ENCODE measurements at regions not wholly inside any gene's neighbourhood (a gene's known extent, or its start where the extent isn't known, plus 50 kb on each side); places are given as distances from the start of the nearest gene placed in this dataset.

GRCh38 chr3:80999481-80999880, 762.0 kb downstream of the GBE1 start:
- no peak overlapping the region for H3K27ac ChIP-seq (ENCODE audit: low read depth in 1 of 2, low read length in 2 of 2)
- WGBS, result 84% methylated on average over 1 of the region's 1 CpG
- peaks cover 3 to 38% (median 19%) of the 10 kb centered on the region in 4 donors for H3K4me1 ChIP-seq (ENCODE audit: control insufficient read depth in 4 of 4, insufficient read depth in 4 of 4, low read length in 3 of 4)
- no peaks in the 10 kb centered on the region for H3K27me3 ChIP-seq (ENCODE audit: control insufficient read depth in 4 of 4, insufficient read depth in 4 of 4, low read length in 3 of 4)
- no peaks in the 10 kb centered on the region for H3K36me3 ChIP-seq (ENCODE audit: control insufficient read depth in 4 of 4, insufficient read depth in 3 of 4, low read depth in 1 of 4, low read length in 3 of 4)
- no peaks in the 10 kb centered on the region for H3K9me3 ChIP-seq (ENCODE audit: control insufficient read depth in 4 of 4, low read length in 3 of 4)
- H3K9ac ChIP-seq (ENCODE audit: low read depth in 1 of 2, low read length in 2 of 2), result no peak overlapping the region
- no peak for TF ChIP-seq SP1 (IDR thresholded peaks at IDR 0.05)
- TF ChIP-seq, protein P1, sequence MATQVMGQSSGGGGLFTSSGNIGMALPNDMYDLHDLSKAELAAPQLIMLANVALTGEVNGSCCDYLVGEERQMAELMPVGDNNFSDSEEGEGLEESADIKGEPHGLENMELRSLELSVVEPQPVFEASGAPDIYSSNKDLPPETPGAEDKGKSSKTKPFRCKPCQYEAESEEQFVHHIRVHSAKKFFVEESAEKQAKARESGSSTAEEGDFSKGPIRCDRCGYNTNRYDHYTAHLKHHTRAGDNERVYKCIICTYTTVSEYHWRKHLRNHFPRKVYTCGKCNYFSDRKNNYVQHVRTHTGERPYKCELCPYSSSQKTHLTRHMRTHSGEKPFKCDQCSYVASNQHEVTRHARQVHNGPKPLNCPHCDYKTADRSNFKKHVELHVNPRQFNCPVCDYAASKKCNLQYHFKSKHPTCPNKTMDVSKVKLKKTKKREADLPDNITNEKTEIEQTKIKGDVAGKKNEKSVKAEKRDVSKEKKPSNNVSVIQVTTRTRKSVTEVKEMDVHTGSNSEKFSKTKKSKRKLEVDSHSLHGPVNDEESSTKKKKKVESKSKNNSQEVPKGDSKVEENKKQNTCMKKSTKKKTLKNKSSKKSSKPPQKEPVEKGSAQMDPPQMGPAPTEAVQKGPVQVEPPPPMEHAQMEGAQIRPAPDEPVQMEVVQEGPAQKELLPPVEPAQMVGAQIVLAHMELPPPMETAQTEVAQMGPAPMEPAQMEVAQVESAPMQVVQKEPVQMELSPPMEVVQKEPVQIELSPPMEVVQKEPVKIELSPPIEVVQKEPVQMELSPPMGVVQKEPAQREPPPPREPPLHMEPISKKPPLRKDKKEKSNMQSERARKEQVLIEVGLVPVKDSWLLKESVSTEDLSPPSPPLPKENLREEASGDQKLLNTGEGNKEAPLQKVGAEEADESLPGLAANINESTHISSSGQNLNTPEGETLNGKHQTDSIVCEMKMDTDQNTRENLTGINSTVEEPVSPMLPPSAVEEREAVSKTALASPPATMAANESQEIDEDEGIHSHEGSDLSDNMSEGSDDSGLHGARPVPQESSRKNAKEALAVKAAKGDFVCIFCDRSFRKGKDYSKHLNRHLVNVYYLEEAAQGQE (IDR thresholded peaks at IDR 0.05), result no peak
- no peak for TF ChIP-seq RXRA (IDR thresholded peaks at IDR 0.05)
- TF ChIP-seq RAD21 (IDR thresholded peaks at IDR 0.05), result no peak
- no peak for TF ChIP-seq YY1 (IDR thresholded peaks at IDR 0.05)
- no peak for TF ChIP-seq EGR1 (IDR thresholded peaks at IDR 0.05; ENCODE audit: low read depth in 2 of 2)
- TF ChIP-seq TAF1 (conservative IDR thresholded peaks at IDR 0.05), result no peak
- DNase-seq (ENCODE audit: low spot score), result no peak
- H3K4me3 ChIP-seq (ENCODE audit: low read depth in 1 of 3, low read length in 3 of 3), result no peak overlapping the region

- Histone ChIP-seq H3K27me3 (ENCODE audit: control insufficient read depth in 4 of 4, insufficient read depth in 4 of 4, low read length in 3 of 4) (no peaks in the 10 kb centered on the region), H3K36me3 (ENCODE audit: control insufficient read depth in 4 of 4, insufficient read depth in 3 of 4, low read depth in 1 of 4, low read length in 3 of 4) (no peaks in the 10 kb centered on the region), H3K9ac (ENCODE audit: low read depth in 1 of 2, low read length in 2 of 2) (no peak overlapping the region), H3K4me3 (ENCODE audit: low read depth in 1 of 3, low read length in 3 of 3) (peak overlapping the region in 1 of 3 donors; percentile 23), H3K9me3 (ENCODE audit: control insufficient read depth in 4 of 4, low read length in 3 of 4) (no peaks in the 10 kb centered on the region), H3K27ac (ENCODE audit: low read depth in 1 of 2, low read length in 2 of 2) (no peak overlapping the region), H3K4me1 (ENCODE audit: control insufficient read depth in 4 of 4, insufficient read depth in 4 of 4, low read length in 3 of 4) (peaks cover 3 to 41% (median 20%) of the 10 kb centered on the region in 4 donors)
- TF ChIP-seq SP1 (IDR thresholded peaks at IDR 0.05), result peak; percentile 49
- peak; percentile 87 to 94 for TF ChIP-seq HNF4A (conservative IDR thresholded peaks at IDR 0.05)
- peak; percentile 66 for TF ChIP-seq HNF4G (IDR thresholded peaks at IDR 0.05)
- no peak for TF ChIP-seq EGR1 (IDR thresholded peaks at IDR 0.05; ENCODE audit: low read depth in 2 of 2)
- TF ChIP-seq FOXA2 (IDR thresholded peaks at IDR 0.05), result no peak
- no peak for DNase-seq (ENCODE audit: low spot score)
- WGBS, result 42% methylated on average over 2 of the region's 2 CpGs
Measured at GRCh38 chr3:80998022-80998421, 763.4 kb downstream of the GBE1 start.

DNA sequence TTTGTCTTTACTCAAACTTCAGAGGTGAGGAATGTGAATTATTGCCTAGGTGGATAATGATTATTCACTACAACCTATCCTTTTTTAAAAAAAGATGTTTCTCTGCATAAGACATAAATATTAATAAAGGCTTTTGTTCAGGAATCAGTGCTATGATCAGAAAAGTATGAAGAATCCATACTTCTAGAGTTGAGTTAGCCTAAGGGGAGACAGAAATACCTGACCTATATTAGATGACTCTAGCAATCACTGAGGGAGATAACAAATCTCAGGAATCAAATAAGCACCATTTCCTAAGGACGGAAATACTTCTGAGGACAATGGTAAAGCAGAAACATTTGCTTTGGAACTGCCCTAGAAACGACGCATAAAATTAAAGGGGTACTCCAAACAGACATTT, 763.8 kb downstream of the GBE1 start:
- H3K27ac ChIP-seq (ENCODE audit: low read depth in 1 of 2, low read length in 2 of 2), result no peak overlapping the region
- H3K9me3 ChIP-seq (ENCODE audit: control insufficient read depth in 4 of 4, low read length in 3 of 4), result no peaks in the 10 kb centered on the region
- peak overlapping the region in 1 of 3 donors; percentile 23 for H3K4me3 ChIP-seq (ENCODE audit: low read depth in 1 of 3, low read length in 3 of 3)
- 38% methylated on average over 3 of the region's 3 CpGs for WGBS
- peaks cover 3 to 41% (median 22%) of the 10 kb centered on the region in 4 donors for H3K4me1 ChIP-seq (ENCODE audit: control insufficient read depth in 4 of 4, insufficient read depth in 4 of 4, low read length in 3 of 4)
- no peak overlapping the region for H3K9ac ChIP-seq (ENCODE audit: low read depth in 1 of 2, low read length in 2 of 2)
- DNase-seq (ENCODE audit: low spot score), result no peak
- H3K36me3 ChIP-seq (ENCODE audit: control insufficient read depth in 4 of 4, insufficient read depth in 3 of 4, low read depth in 1 of 4, low read length in 3 of 4), result no peaks in the 10 kb centered on the region
- TF ChIP-seq NR2F2 (IDR thresholded peaks at IDR 0.05) (no peak), YY1 (IDR thresholded peaks at IDR 0.05) (no peak), HNF4A (conservative IDR thresholded peaks at IDR 0.05) (no peak), FOXA1 (IDR thresholded peaks at IDR 0.05) (no peak), TAF1 (conservative IDR thresholded peaks at IDR 0.05) (peak; percentile 12), FOXA2 (IDR thresholded peaks at IDR 0.05) (no peak), HNF4G (IDR thresholded peaks at IDR 0.05) (no peak)
- TF ChIP-seq, protein P1 (IDR thresholded peaks at IDR 0.05), result no peak
- H3K27me3 ChIP-seq (ENCODE audit: control insufficient read depth in 4 of 4, insufficient read depth in 4 of 4, low read length in 3 of 4), result no peaks in the 10 kb centered on the region
